ENCODE measurements at regions not wholly inside any gene's neighbourhood (a gene's known extent, or its start where the extent isn't known, plus 50 kb on each side); places are given as distances from the start of the nearest gene placed in this dataset.

DNA sequence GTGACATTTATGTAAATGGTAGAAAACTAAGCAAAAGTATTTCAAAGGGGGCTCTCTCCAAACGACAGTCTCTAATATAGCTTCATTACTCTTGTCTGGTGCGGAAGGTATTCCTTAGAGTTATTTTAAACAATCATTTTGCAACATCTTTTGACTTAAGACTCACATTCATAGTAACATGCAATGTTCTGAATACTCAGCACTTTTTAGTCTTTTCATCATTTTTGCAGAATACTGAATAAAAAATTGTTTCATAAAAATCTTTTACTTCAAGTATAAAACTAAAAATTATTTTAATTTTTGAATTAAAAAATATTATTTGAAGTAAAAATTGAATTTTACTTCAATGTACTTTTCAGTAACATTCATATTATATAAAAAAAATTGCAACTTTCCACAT is 321.1 kb downstream of the PLK2 start:
- TF ChIP-seq, protein P1, sequence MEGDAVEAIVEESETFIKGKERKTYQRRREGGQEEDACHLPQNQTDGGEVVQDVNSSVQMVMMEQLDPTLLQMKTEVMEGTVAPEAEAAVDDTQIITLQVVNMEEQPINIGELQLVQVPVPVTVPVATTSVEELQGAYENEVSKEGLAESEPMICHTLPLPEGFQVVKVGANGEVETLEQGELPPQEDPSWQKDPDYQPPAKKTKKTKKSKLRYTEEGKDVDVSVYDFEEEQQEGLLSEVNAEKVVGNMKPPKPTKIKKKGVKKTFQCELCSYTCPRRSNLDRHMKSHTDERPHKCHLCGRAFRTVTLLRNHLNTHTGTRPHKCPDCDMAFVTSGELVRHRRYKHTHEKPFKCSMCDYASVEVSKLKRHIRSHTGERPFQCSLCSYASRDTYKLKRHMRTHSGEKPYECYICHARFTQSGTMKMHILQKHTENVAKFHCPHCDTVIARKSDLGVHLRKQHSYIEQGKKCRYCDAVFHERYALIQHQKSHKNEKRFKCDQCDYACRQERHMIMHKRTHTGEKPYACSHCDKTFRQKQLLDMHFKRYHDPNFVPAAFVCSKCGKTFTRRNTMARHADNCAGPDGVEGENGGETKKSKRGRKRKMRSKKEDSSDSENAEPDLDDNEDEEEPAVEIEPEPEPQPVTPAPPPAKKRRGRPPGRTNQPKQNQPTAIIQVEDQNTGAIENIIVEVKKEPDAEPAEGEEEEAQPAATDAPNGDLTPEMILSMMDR (IDR thresholded peaks at IDR 0.05; ENCODE audit: insufficient read depth, low read depth, low read length), result no peak
- no peak for TF ChIP-seq EZH2 (IDR thresholded peaks at IDR 0.05; ENCODE audit: insufficient read depth, low read length)
